ENCODE measurements at regions not wholly inside any gene's neighbourhood (a gene's known extent, or its start where the extent isn't known, plus 50 kb on each side); places are given as distances from the start of the nearest gene placed in this dataset.
"Not testable (repeated sequence)": the region's sequence is repeated elsewhere in the genome, so short reads cannot be mapped to it uniquely, and the experiment has no call there.

- no CpG with 5 or more reads among the region's 10 CpGs for WGBS, 4 donors
- H3K9me3 ChIP-seq (replicated peaks in 1 of 3); H3K4me3 ChIP-seq; H3K27me3 ChIP-seq; H3K4me1 ChIP-seq (replicated peaks in 1 of 2); intact Hi-C loops (cut with DNase I); H3K36me3 ChIP-seq (replicated peaks in 1 of 2); H3K27ac ChIP-seq; DNase-seq: not testable (repeated sequence)
Observed at GRCh38 chr7:75238309-75238708, 145.9 kb downstream of the GTF2IRD2B start.

- H3K27me3 ChIP-seq; H3K9me3 ChIP-seq (replicated peaks in 1 of 3); H3K36me3 ChIP-seq (replicated peaks in 1 of 2); H3K27ac ChIP-seq; DNase-seq; H3K4me1 ChIP-seq (replicated peaks in 1 of 2); intact Hi-C loops (cut with DNase I); H3K4me3 ChIP-seq: not testable (repeated sequence)
- no CpG with 5 or more reads among the region's 3 CpGs for WGBS, 4 donors
Observed at GRCh38 chr7:75243638-75244037, 151.2 kb downstream of the GTF2IRD2B start.

- DNase-seq; H3K36me3 ChIP-seq (replicated peaks in 1 of 2); H3K27me3 ChIP-seq; H3K4me1 ChIP-seq (replicated peaks in 1 of 2); H3K27ac ChIP-seq; intact Hi-C loops (cut with DNase I); H3K4me3 ChIP-seq; H3K9me3 ChIP-seq (replicated peaks in 1 of 3): not testable (repeated sequence)
- no CpG with 5 or more reads among the region's 8 CpGs for WGBS, 4 donors
Observed at GRCh38 chr7:75248216-75248615, 147.2 kb upstream of the TRIM73 start.

GRCh38 chr7:75254238-75254637 lies 141.2 kb upstream of the TRIM73 start:
- H3K4me3 ChIP-seq; H3K36me3 ChIP-seq (replicated peaks in 1 of 2); intact Hi-C loops (cut with DNase I); H3K27ac ChIP-seq; H3K4me1 ChIP-seq (replicated peaks in 1 of 2); DNase-seq; H3K27me3 ChIP-seq; H3K9me3 ChIP-seq (replicated peaks in 1 of 3): not testable (repeated sequence)
- no CpG with 5 or more reads among the region's 3 CpGs for WGBS, 4 donors

GRCh38 chr7:75257442-75257841 lies 138.0 kb upstream of the TRIM73 start:
- DNase-seq; H3K4me1 ChIP-seq (replicated peaks in 1 of 2); H3K36me3 ChIP-seq (replicated peaks in 1 of 2); H3K27me3 ChIP-seq; H3K9me3 ChIP-seq (replicated peaks in 1 of 3); H3K4me3 ChIP-seq; H3K27ac ChIP-seq; intact Hi-C loops (cut with DNase I): not testable (repeated sequence)
- WGBS, 4 donors, result no CpG with 5 or more reads among the region's 2 CpGs

- H3K36me3 ChIP-seq (replicated peaks in 1 of 2); H3K4me1 ChIP-seq (replicated peaks in 1 of 2); DNase-seq; H3K4me3 ChIP-seq; intact Hi-C loops (cut with DNase I); H3K27me3 ChIP-seq; H3K27ac ChIP-seq; H3K9me3 ChIP-seq (replicated peaks in 1 of 3): not testable (repeated sequence)
- no CpG with 5 or more reads among the region's 6 CpGs for WGBS, 4 donors
Observed at GRCh38 chr7:75259454-75260003, 135.9 kb upstream of the TRIM73 start.

GRCh38 chr7:75261660-75262059 lies 133.8 kb upstream of the TRIM73 start:
- H3K4me1 ChIP-seq (replicated peaks in 1 of 2); H3K27ac ChIP-seq; H3K36me3 ChIP-seq (replicated peaks in 1 of 2); H3K9me3 ChIP-seq (replicated peaks in 1 of 3); intact Hi-C loops (cut with DNase I); H3K4me3 ChIP-seq; DNase-seq; H3K27me3 ChIP-seq: not testable (repeated sequence)
- WGBS, 4 donors, result no CpG with 5 or more reads among the region's 2 CpGs

GRCh38 chr7:75268158-75268557 lies 127.3 kb upstream of the TRIM73 start:
- no CpG with 5 or more reads among the region's 1 CpG for WGBS, 4 donors
- H3K9me3 ChIP-seq (replicated peaks in 1 of 3); intact Hi-C loops (cut with DNase I): not testable (repeated sequence)

GRCh38 chr7:75269159-75269558 lies 126.3 kb upstream of the TRIM73 start:
- intact Hi-C loops (cut with DNase I); DNase-seq; H3K27me3 ChIP-seq; H3K4me1 ChIP-seq (replicated peaks in 1 of 2); H3K4me3 ChIP-seq; H3K9me3 ChIP-seq (replicated peaks in 1 of 3); H3K27ac ChIP-seq; H3K36me3 ChIP-seq (replicated peaks in 1 of 2): not testable (repeated sequence)
- no CpG with 5 or more reads among the region's 2 CpGs for WGBS, 4 donors

More at GRCh38 chr7:75268158-75268557, 127.3 kb upstream of the TRIM73 start:
- H3K4me1 ChIP-seq (replicated peaks in 1 of 2); H3K27me3 ChIP-seq; H3K27ac ChIP-seq; H3K36me3 ChIP-seq (replicated peaks in 1 of 2); H3K4me3 ChIP-seq; DNase-seq: not testable (repeated sequence)

- H3K9me3 ChIP-seq (replicated peaks in 1 of 3); H3K27me3 ChIP-seq; H3K27ac ChIP-seq; H3K4me3 ChIP-seq; H3K4me1 ChIP-seq (replicated peaks in 1 of 2); DNase-seq; intact Hi-C loops (cut with DNase I); H3K36me3 ChIP-seq (replicated peaks in 1 of 2): not testable (repeated sequence)
- no CpG with 5 or more reads among the region's 1 CpG for WGBS, 4 donors
Observed at GRCh38 chr7:75274114-75274513, 121.3 kb upstream of the TRIM73 start.
